ENCODE measurements at regions not wholly inside any gene's neighbourhood (a gene's known extent, or its start where the extent isn't known, plus 50 kb on each side); places are given as distances from the start of the nearest gene placed in this dataset.

DNA sequence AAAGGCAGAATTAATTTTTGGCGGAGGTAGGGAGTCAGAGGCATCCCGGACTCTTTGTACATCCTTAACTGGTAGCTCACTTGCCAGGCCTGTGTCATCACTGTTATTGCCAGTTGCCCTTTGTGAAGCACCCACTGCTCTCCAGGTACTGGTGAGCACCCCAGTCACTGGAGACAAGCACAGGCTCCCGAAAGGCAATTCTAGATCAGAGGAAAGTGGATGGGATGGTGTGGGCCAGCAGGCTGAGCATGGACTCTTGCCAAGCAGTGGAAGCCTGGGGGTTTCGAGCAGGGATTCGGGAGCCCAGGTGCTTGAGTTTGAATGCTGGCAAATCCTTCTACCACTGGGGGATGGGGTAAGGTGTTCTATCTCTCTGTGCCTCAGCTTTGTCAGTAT is 551.1 kb downstream of the MATN1 start:
- ChIA-PET POLR2A (ENCODE audit: low non-redundant PET) (no interaction called here), CTCF (no interaction called here)
- TF ChIP-seq, protein P1, sequence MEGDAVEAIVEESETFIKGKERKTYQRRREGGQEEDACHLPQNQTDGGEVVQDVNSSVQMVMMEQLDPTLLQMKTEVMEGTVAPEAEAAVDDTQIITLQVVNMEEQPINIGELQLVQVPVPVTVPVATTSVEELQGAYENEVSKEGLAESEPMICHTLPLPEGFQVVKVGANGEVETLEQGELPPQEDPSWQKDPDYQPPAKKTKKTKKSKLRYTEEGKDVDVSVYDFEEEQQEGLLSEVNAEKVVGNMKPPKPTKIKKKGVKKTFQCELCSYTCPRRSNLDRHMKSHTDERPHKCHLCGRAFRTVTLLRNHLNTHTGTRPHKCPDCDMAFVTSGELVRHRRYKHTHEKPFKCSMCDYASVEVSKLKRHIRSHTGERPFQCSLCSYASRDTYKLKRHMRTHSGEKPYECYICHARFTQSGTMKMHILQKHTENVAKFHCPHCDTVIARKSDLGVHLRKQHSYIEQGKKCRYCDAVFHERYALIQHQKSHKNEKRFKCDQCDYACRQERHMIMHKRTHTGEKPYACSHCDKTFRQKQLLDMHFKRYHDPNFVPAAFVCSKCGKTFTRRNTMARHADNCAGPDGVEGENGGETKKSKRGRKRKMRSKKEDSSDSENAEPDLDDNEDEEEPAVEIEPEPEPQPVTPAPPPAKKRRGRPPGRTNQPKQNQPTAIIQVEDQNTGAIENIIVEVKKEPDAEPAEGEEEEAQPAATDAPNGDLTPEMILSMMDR (conservative IDR thresholded peaks at IDR 0.05; ENCODE audit: low read depth), result no peak
- no peak for DNase-seq (ENCODE audit: low spot score)
- no peak overlapping the region for H3K27ac ChIP-seq

DNA sequence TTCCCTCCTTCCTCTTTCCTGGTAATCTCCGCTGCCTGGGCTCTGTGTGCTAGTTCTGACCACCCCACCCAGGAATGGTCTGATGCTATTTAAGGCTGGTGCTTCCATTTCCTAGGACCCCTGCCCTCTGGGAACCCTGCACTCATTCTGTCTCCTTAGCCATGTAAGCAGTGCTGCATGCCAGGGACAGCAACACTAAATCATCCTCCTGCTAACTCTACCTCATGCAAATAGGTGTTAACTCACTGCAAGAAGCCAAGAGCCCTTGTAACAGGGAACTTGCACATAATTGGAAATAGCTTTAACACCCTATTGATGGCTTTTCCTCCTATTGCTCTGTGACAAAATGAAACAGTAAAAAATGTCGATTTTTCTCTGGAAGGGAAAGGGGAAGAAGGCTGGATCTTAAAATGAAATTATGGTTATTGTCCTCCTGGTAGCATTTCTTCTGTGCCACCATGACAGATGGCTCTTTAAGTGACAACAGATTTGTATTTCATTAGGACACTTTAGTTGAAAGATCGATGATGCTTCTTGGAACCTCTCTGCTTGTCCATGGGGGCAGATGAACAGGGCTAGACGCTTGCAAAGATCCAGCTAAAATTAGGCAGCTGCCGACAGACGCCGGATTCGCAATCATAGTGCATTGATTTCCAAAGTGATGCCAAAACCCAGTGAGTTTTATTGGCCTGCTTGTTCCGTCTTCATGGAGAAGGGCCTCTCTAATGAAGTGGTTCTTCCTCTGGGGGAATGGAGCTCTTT is 551.7 kb downstream of the MATN1 start:
- no peak overlapping the region for H3K27ac ChIP-seq
- CTCF ChIA-PET, result no interaction called here
- POLR2A ChIA-PET (ENCODE audit: low non-redundant PET), result no interaction called here
- DNase-seq (ENCODE audit: low spot score), result no peak
- TF ChIP-seq, protein P1 (conservative IDR thresholded peaks at IDR 0.05; ENCODE audit: low read depth), result no peak

DNA sequence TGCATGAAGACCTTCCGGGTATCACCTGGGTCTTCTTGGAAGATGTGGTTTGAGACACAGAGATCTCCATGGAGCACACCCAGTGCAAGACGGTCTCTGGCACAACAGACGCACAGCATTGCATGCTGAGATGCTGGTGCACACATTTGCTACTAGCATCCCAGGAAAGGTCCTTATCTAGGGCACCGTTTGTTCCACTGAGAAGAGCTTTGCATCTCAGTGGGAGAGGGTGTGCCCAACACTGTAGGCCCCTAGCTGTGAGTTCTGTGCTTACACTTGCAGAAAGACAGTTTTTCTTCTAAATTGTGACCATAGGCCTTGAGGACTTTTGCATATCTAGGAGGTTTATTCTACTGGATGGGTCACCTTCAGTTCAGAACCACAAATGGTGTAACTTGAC is 554.1 kb downstream of the MATN1 start:
- CTCF ChIA-PET, result no interaction called here
- POLR2A ChIA-PET (ENCODE audit: low non-redundant PET), result no interaction called here
- DNase-seq (ENCODE audit: low spot score), result no peak
- TF ChIP-seq, protein P1 (conservative IDR thresholded peaks at IDR 0.05; ENCODE audit: low read depth), result no peak
- H3K27ac ChIP-seq, result no peak overlapping the region

DNA sequence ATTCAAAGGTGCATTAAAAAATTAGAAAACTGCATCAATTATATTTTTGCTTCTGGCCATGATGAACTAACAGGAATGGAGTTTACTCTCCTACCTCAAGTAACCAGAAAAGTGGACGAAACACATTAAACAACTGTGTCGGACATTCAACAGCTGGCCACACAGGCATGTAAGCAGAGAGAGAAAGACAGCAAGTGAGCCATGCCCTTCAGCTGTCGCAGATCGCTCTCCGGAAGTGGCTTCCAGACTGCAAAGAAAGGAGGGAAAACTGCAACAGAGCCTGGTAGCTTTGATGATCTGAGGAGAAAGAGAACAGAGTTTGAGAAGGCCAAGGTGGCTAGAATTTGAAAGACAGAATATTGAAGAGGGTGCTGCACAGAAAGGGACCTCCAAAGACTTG is 557.2 kb downstream of the MATN1 start:
- no peak overlapping the region for H3K27ac ChIP-seq
- CTCF ChIA-PET, result no interaction called here
- TF ChIP-seq, protein P1 (conservative IDR thresholded peaks at IDR 0.05; ENCODE audit: low read depth), result no peak
- POLR2A ChIA-PET (ENCODE audit: low non-redundant PET), result no interaction called here
- DNase-seq (ENCODE audit: low spot score), result no peak

DNA sequence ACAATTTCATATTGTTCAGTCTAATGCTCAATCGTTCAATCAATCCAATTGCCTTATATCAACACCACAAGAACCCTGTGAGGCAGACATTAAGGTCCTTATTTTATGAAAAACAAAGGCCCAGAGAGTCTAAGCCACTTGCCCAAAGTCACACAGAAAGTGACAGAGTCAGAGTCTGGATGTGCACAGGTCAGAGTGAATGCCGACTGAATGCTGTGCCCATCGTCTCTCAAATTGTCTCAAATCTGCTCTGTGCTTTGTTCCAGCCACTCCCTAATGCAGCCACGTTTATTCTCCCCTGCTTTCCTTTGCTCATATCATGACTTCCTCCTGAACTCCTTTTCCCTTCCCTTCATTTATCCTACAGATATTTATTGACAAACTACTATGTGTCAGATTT is 558.3 kb downstream of the MATN1 start:
- TF ChIP-seq, protein P1 (conservative IDR thresholded peaks at IDR 0.05; ENCODE audit: low read depth), result no peak
- ChIA-PET POLR2A (ENCODE audit: low non-redundant PET) (no interaction called here), CTCF (interaction anchor here (0.7 kb wide), 1 partner anchor 148 kb away, joined by 3 read pairs; no protein-coding TSS in a partner anchor)
- no peak overlapping the region for H3K27ac ChIP-seq
- DNase-seq (ENCODE audit: low spot score), result no peak

DNA sequence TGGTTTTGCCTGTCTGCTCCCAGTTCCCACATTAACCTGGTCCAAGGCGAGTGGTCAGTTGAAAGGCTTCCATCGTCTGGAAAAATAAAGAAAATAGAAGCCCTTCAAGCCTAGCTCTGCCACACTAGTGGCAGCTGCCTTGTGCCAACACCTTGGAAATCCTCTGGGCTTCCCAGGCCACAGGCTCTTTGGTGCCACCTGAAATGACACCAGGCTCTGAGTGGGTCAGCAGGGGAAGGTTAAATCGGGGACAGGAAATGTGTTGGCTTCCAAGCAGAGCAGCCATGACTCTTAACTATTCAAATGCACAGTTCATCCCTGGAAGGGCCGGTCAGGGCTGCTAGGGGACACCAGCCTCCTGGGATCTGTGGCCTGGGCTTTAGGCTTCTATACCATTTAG is 558.7 kb downstream of the MATN1 start:
- POLR2A ChIA-PET (ENCODE audit: low non-redundant PET), result no interaction called here
- no peak for DNase-seq (ENCODE audit: low spot score)
- H3K27ac ChIP-seq, result no peak overlapping the region
- CTCF ChIA-PET, result no interaction called here
- TF ChIP-seq, protein P1 (conservative IDR thresholded peaks at IDR 0.05; ENCODE audit: low read depth), result no peak

All from RWPE1 (cell line).